Muscle of arm (tissue), 1 donor: ENCODE measurements at regions not wholly inside any gene's neighbourhood (a gene's known extent, or its start where the extent isn't known, plus 50 kb on each side); places are given as distances from the start of the nearest gene placed in this dataset.
A peak's percentile ranks its signal among the peaks of the same experiment; 100 is the strongest.
"Not testable (repeated sequence)": the region's sequence is repeated elsewhere in the genome, so short reads cannot be mapped to it uniquely, and the experiment has no call there.

Experiments
- DNase-seq: peaks from one replicate; pipeline ENCODE4 v3.0.0-alpha.2; 2013

- DNase-seq = no peak
Observed at GRCh38 chr2:17194083-17194482, 324.2 kb downstream of the RAD51AP2 start.

GRCh38 chr2:17193433-17193890, 324.8 kb downstream of the RAD51AP2 start:
- DNase-seq = not testable (repeated sequence)

GRCh38 chr2:17191223-17191622, 327.0 kb downstream of the RAD51AP2 start:
- DNase-seq = no peak

- DNase-seq = no peak
Observed at GRCh38 chr2:17190527-17190926, 327.7 kb downstream of the RAD51AP2 start.

GRCh38 chr2:17188721-17189120, 329.5 kb downstream of the RAD51AP2 start:
- no peak for DNase-seq

- no peak for DNase-seq
Observed at GRCh38 chr2:17184512-17184911, 333.7 kb downstream of the RAD51AP2 start.

- no peak for DNase-seq
Observed at GRCh38 chr2:17182399-17182798, 335.8 kb downstream of the RAD51AP2 start.

GRCh38 chr2:17181051-17181752, 337.0 kb downstream of the RAD51AP2 start:
- no peak for DNase-seq

GRCh38 chr2:17179145-17179808, 339.0 kb downstream of the RAD51AP2 start:
- no peak for DNase-seq

GRCh38 chr2:17177088-17177487, 341.2 kb downstream of the RAD51AP2 start:
- no peak for DNase-seq

GRCh38 chr2:17171446-17172049, 346.7 kb downstream of the RAD51AP2 start:
- DNase-seq = peak; percentile 55

GRCh38 chr2:17166506-17166905, 351.7 kb downstream of the RAD51AP2 start:
- DNase-seq = no peak

GRCh38 chr2:17164550-17164949, 353.7 kb downstream of the RAD51AP2 start:
- DNase-seq = no peak

GRCh38 chr2:17163638-17164037, 354.6 kb downstream of the RAD51AP2 start:
- no peak for DNase-seq

GRCh38 chr2:17162713-17163112, 355.5 kb downstream of the RAD51AP2 start:
- no peak for DNase-seq

- DNase-seq = no peak
Observed at GRCh38 chr2:17160594-17160993, 357.6 kb downstream of the RAD51AP2 start.

GRCh38 chr2:17156086-17156485, 362.2 kb downstream of the RAD51AP2 start:
- no peak for DNase-seq

- no peak for DNase-seq
Observed at GRCh38 chr2:17149945-17150344, 368.3 kb downstream of the RAD51AP2 start.

- DNase-seq = no peak
Observed at GRCh38 chr2:17148407-17149145, 369.7 kb downstream of the RAD51AP2 start.

- no peak for DNase-seq
Observed at GRCh38 chr2:17146358-17146757, 371.9 kb downstream of the RAD51AP2 start.

GRCh38 chr2:17136877-17137276, 381.4 kb downstream of the RAD51AP2 start:
- peak; percentile 43 for DNase-seq

GRCh38 chr2:17136231-17136630, 382.0 kb downstream of the RAD51AP2 start:
- DNase-seq = no peak
